ENCODE measurements at regions not wholly inside any gene's neighbourhood (a gene's known extent, or its start where the extent isn't known, plus 50 kb on each side); places are given as distances from the start of the nearest gene placed in this dataset.

- TF ChIP-seq CTCF (IDR thresholded peaks at IDR 0.05) = no peak
- Histone ChIP-seq H3K36me3 (no peaks in the 10 kb centered on the region), H3K4me1 (ENCODE audit: control insufficient read depth in 1 of 2, low read depth in 2 of 2) (no peaks in the 10 kb centered on the region), H3K27me3 (replicated peaks; ENCODE audit: insufficient read depth) (no peaks in the 10 kb centered on the region), H3K9me3 (no peaks in the 10 kb centered on the region), H3K4me3 (no peak overlapping the region), H3K27ac (no peak overlapping the region)
- no peak for ATAC-seq (ENCODE audit: insufficient number of reproducible peaks, low FRiP score, low read depth)
- DNase-seq (ENCODE audit: low spot score) = no peak
Measured at GRCh38 chr14:26032348-26032747, 565.5 kb downstream of the NOVA1 start.

- no peak for ATAC-seq (ENCODE audit: insufficient number of reproducible peaks, low FRiP score, low read depth)
- no peaks in the 10 kb centered on the region for H3K27me3 ChIP-seq (replicated peaks; ENCODE audit: insufficient read depth)
- H3K36me3 ChIP-seq = no peaks in the 10 kb centered on the region
- no peak for TF ChIP-seq CTCF (IDR thresholded peaks at IDR 0.05)
- no peaks in the 10 kb centered on the region for H3K9me3 ChIP-seq
- no peak for DNase-seq (ENCODE audit: low spot score)
- H3K4me3 ChIP-seq = no peak overlapping the region
- H3K4me1 ChIP-seq (ENCODE audit: control insufficient read depth in 1 of 2, low read depth in 2 of 2) = no peaks in the 10 kb centered on the region
- no peak overlapping the region for H3K27ac ChIP-seq
Measured at GRCh38 chr14:26026384-26026783, 571.4 kb downstream of the NOVA1 start.

GRCh38 chr14:26023967-26024366, 573.9 kb downstream of the NOVA1 start:
- Histone ChIP-seq H3K27me3 (replicated peaks; ENCODE audit: insufficient read depth) (no peaks in the 10 kb centered on the region), H3K4me3 (no peak overlapping the region), H3K27ac (no peak overlapping the region), H3K36me3 (no peaks in the 10 kb centered on the region), H3K4me1 (ENCODE audit: control insufficient read depth in 1 of 2, low read depth in 2 of 2) (no peaks in the 10 kb centered on the region), H3K9me3 (no peaks in the 10 kb centered on the region)
- no peak for TF ChIP-seq CTCF (IDR thresholded peaks at IDR 0.05)
- ATAC-seq (ENCODE audit: insufficient number of reproducible peaks, low FRiP score, low read depth) (no peak), DNase-seq (ENCODE audit: low spot score) (no peak)

GRCh38 chr14:26021759-26022158, 576.1 kb downstream of the NOVA1 start:
- no peaks in the 10 kb centered on the region for H3K36me3 ChIP-seq
- ATAC-seq (ENCODE audit: insufficient number of reproducible peaks, low FRiP score, low read depth) (no peak), DNase-seq (ENCODE audit: low spot score) (no peak)
- no peak overlapping the region for H3K27ac ChIP-seq
- no peak for TF ChIP-seq CTCF (IDR thresholded peaks at IDR 0.05)
- H3K4me3 ChIP-seq = no peak overlapping the region
- no peaks in the 10 kb centered on the region for H3K27me3 ChIP-seq (replicated peaks; ENCODE audit: insufficient read depth)
- H3K4me1 ChIP-seq (ENCODE audit: control insufficient read depth in 1 of 2, low read depth in 2 of 2) = no peaks in the 10 kb centered on the region
- no peaks in the 10 kb centered on the region for H3K9me3 ChIP-seq

GRCh38 chr14:26017270-26017669, 580.6 kb downstream of the NOVA1 start:
- H3K27ac ChIP-seq = no peak overlapping the region
- no peaks in the 10 kb centered on the region for H3K9me3 ChIP-seq
- no peak for DNase-seq (ENCODE audit: low spot score)
- ATAC-seq (ENCODE audit: insufficient number of reproducible peaks, low FRiP score, low read depth) = no peak
- no peak overlapping the region for H3K4me3 ChIP-seq
- no peaks in the 10 kb centered on the region for H3K27me3 ChIP-seq (replicated peaks; ENCODE audit: insufficient read depth)
- H3K36me3 ChIP-seq = no peaks in the 10 kb centered on the region
- no peaks in the 10 kb centered on the region for H3K4me1 ChIP-seq (ENCODE audit: control insufficient read depth in 1 of 2, low read depth in 2 of 2)
- no peak for TF ChIP-seq CTCF (IDR thresholded peaks at IDR 0.05)
